ENCODE measurements at regions not wholly inside any gene's neighbourhood (a gene's known extent, or its start where the extent isn't known, plus 50 kb on each side); places are given as distances from the start of the nearest gene placed in this dataset.

DNA sequence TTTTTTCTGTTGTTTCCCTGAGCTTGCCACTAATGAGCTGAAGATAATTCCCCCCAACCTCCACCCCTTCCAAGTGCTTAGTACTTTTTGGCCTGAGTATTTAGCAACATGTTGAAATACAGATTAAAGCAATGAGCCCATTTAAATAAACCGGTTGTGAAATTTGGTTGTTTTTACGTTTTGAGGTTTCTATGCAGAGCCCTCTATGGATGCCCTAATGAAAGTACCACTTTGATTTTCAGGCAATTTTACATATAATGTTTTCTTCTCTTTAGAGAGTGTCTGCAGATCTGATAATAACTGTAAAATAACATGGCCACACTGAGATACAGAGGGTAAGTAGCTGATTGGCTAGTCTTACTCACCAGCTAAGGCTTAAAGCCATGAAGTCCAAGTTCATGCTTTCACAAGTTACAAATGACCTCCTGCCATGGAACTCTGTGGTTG is 139.4 kb upstream of the SLC7A14 start (continued):
- TF ChIP-seq, protein P1, sequence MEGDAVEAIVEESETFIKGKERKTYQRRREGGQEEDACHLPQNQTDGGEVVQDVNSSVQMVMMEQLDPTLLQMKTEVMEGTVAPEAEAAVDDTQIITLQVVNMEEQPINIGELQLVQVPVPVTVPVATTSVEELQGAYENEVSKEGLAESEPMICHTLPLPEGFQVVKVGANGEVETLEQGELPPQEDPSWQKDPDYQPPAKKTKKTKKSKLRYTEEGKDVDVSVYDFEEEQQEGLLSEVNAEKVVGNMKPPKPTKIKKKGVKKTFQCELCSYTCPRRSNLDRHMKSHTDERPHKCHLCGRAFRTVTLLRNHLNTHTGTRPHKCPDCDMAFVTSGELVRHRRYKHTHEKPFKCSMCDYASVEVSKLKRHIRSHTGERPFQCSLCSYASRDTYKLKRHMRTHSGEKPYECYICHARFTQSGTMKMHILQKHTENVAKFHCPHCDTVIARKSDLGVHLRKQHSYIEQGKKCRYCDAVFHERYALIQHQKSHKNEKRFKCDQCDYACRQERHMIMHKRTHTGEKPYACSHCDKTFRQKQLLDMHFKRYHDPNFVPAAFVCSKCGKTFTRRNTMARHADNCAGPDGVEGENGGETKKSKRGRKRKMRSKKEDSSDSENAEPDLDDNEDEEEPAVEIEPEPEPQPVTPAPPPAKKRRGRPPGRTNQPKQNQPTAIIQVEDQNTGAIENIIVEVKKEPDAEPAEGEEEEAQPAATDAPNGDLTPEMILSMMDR (IDR thresholded peaks at IDR 0.05 in 2 of 3, conservative IDR thresholded peaks at IDR 0.05 in 1 of 3; ENCODE audit: insufficient read depth in 2 of 3, low read depth in 1 of 3, low read length in 3 of 3), result 0 out of 6 replicates have a peak, but pooled peaks of 1 of the 3 experiments have one; percentile 12
- TF ChIP-seq SIN3A (IDR thresholded peaks at IDR 0.05; ENCODE audit: borderline replicate concordance in 2 of 2, control insufficient read depth in 1 of 2, low read depth in 2 of 2, low read length in 2 of 2), result no peak
- TF ChIP-seq, protein P2, sequence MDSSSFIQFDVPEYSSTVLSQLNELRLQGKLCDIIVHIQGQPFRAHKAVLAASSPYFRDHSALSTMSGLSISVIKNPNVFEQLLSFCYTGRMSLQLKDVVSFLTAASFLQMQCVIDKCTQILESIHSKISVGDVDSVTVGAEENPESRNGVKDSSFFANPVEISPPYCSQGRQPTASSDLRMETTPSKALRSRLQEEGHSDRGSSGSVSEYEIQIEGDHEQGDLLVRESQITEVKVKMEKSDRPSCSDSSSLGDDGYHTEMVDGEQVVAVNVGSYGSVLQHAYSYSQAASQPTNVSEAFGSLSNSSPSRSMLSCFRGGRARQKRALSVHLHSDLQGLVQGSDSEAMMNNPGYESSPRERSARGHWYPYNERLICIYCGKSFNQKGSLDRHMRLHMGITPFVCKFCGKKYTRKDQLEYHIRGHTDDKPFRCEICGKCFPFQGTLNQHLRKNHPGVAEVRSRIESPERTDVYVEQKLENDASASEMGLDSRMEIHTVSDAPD (CRISPR knock-in tag; IDR thresholded peaks at IDR 0.05), result no peak
- TF ChIP-seq NFYB (IDR thresholded peaks at IDR 0.05; ENCODE audit: extremely low read depth, insufficient read length), result peak; percentile 3
- peak; percentile 13; the same call in 1 of the 2 replicates for TF ChIP-seq CBFA2T3 (IDR thresholded peaks at IDR 0.05)
- no peak for TF ChIP-seq ZNF778 (CRISPR knock-in tag; IDR thresholded peaks at IDR 0.05)
- peak; percentile 25; the same call in 1 of the 2 replicates for TF ChIP-seq ZNF644 (tag; IDR thresholded peaks at IDR 0.05; ENCODE audit: low read depth)
- TF ChIP-seq, protein P3, sequence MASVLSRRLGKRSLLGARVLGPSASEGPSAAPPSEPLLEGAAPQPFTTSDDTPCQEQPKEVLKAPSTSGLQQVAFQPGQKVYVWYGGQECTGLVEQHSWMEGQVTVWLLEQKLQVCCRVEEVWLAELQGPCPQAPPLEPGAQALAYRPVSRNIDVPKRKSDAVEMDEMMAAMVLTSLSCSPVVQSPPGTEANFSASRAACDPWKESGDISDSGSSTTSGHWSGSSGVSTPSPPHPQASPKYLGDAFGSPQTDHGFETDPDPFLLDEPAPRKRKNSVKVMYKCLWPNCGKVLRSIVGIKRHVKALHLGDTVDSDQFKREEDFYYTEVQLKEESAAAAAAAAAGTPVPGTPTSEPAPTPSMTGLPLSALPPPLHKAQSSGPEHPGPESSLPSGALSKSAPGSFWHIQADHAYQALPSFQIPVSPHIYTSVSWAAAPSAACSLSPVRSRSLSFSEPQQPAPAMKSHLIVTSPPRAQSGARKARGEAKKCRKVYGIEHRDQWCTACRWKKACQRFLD (CRISPR knock-in tag; IDR thresholded peaks at IDR 0.05), result no peak
- TF ChIP-seq NFIX (CRISPR knock-in tag; IDR thresholded peaks at IDR 0.05; ENCODE audit: low read depth), result no peak
- TF ChIP-seq FOXK2 (conservative IDR thresholded peaks at IDR 0.05 in 1 of 2, IDR thresholded peaks at IDR 0.05 in 1 of 2; ENCODE audit: low read depth in 2 of 2), result no peak
- no peak for TF ChIP-seq ZNF699 (CRISPR knock-in tag; IDR thresholded peaks at IDR 0.05; ENCODE audit: insufficient replicate concordance)
- no peak for TF ChIP-seq POLR3A (IDR thresholded peaks at IDR 0.05; ENCODE audit: borderline replicate concordance, extremely low read depth, insufficient read depth, insufficient read length)
- TF ChIP-seq HIVEP1 (CRISPR knock-in tag; IDR thresholded peaks at IDR 0.05), result no peak
- TF ChIP-seq, protein P4, sequence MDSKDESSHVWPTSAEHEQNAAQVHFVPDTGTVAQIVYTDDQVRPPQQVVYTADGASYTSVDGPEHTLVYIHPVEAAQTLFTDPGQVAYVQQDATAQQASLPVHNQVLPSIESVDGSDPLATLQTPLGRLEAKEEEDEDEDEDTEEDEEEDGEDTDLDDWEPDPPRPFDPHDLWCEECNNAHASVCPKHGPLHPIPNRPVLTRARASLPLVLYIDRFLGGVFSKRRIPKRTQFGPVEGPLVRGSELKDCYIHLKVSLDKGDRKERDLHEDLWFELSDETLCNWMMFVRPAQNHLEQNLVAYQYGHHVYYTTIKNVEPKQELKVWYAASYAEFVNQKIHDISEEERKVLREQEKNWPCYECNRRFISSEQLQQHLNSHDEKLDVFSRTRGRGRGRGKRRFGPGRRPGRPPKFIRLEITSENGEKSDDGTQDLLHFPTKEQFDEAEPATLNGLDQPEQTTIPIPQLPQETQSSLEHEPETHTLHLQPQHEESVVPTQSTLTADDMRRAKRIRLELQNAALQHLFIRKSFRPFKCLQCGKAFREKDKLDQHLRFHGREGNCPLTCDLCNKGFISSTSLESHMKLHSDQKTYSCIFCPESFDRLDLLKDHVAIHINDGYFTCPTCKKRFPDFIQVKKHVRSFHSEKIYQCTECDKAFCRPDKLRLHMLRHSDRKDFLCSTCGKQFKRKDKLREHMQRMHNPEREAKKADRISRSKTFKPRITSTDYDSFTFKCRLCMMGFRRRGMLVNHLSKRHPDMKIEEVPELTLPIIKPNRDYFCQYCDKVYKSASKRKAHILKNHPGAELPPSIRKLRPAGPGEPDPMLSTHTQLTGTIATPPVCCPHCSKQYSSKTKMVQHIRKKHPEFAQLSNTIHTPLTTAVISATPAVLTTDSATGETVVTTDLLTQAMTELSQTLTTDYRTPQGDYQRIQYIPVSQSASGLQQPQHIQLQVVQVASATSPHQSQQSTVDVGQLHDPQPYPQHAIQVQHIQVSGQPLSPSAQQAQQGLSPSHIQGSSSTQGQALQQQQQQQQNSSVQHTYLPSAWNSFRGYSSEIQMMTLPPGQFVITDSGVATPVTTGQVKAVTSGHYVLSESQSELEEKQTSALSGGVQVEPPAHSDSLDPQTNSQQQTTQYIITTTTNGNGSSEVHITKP (IDR thresholded peaks at IDR 0.05; ENCODE audit: partially characterized antibody), result no peak
- TF ChIP-seq MEF2D (tag; conservative IDR thresholded peaks at IDR 0.05; ENCODE audit: low read depth), result 0 out of 2 replicates have a peak, but pooled peaks have one; percentile 17
- TF ChIP-seq TEAD4 (IDR thresholded peaks at IDR 0.05; ENCODE audit: low read length), result no peak
- TF ChIP-seq TEAD4 (CRISPR knock-in tag; IDR thresholded peaks at IDR 0.05; ENCODE audit: borderline replicate concordance), result no peak
- TF ChIP-seq PTRF (tag; IDR thresholded peaks at IDR 0.05), result no peak

All from K562 (cell line).